Adrenal gland (tissue), 5 donors: ENCODE measurements at regions not wholly inside any gene's neighbourhood (a gene's known extent, or its start where the extent isn't known, plus 50 kb on each side); places are given as distances from the start of the nearest gene placed in this dataset.

Source experiments
- POLR2A ChIP-seq, 2 donors: fragments of 450-650 bp; IDR thresholded peaks; one replicate each; pipeline ENCODE4 v1.6.1; 2017; ENCODE audit warnings: antibody characterized with exemption in 2 of 2, mild to moderate bottlenecking in 2 of 2, moderate library complexity in 1 of 2
- TF ChIP-seq, protein P1 (sequence below), 6 experiments: fragments of 450-650 bp in 4 of 6; fragments of 200-600 bp in 2 of 6; sonication (generic) in 1 of 6; IDR thresholded peaks; 1 replicate in 5 of 6; 2 replicates in 1 of 6; pipeline versions ENCODE4 v1.5.1 to v1.8.0; 2016 to 2021; ENCODE audit warnings: antibody characterized with exemption in 6 of 6, mild to moderate bottlenecking in 2 of 6, moderate library complexity in 1 of 6
- donor health status: DM: no; HTN: no; CAD: no.

DNA sequence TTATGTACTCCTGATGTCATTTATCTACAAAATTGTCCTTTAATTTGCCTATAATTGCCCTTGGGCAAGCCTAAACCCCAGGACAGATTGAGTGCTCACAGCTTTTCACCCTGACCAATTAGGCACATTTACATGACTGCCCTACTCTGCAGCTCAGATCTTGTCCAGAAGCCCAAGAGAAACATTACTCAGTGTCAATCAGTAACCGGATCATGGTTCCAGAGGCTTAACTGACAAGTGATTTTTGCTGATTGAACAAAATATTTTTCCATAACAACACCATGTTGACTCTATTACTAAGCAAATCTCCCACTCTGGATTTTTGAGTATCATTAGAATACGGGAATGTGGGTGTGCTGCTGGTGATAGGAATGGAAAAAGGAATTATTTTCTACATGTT, 465.4 kb upstream of the TNP1 start:
- TF ChIP-seq, protein P1, sequence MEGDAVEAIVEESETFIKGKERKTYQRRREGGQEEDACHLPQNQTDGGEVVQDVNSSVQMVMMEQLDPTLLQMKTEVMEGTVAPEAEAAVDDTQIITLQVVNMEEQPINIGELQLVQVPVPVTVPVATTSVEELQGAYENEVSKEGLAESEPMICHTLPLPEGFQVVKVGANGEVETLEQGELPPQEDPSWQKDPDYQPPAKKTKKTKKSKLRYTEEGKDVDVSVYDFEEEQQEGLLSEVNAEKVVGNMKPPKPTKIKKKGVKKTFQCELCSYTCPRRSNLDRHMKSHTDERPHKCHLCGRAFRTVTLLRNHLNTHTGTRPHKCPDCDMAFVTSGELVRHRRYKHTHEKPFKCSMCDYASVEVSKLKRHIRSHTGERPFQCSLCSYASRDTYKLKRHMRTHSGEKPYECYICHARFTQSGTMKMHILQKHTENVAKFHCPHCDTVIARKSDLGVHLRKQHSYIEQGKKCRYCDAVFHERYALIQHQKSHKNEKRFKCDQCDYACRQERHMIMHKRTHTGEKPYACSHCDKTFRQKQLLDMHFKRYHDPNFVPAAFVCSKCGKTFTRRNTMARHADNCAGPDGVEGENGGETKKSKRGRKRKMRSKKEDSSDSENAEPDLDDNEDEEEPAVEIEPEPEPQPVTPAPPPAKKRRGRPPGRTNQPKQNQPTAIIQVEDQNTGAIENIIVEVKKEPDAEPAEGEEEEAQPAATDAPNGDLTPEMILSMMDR (IDR thresholded peaks at IDR 0.05) = no peak
- no peak for TF ChIP-seq POLR2A (IDR thresholded peaks at IDR 0.05)
